ENCODE measurements at regions not wholly inside any gene's neighbourhood (a gene's known extent, or its start where the extent isn't known, plus 50 kb on each side); places are given as distances from the start of the nearest gene placed in this dataset.
A peak's percentile ranks its signal among the peaks of the same experiment; 100 is the strongest.

GRCh38 chr5:92807085-92807484 lies 773.9 kb downstream of the NR2F1-AS1 start:
- DNase-seq (ENCODE audit: low read depth, low spot score): no peak

GRCh38 chr5:92805446-92805845 lies 775.6 kb downstream of the NR2F1-AS1 start:
- DNase-seq (ENCODE audit: low read depth, low spot score): no peak

GRCh38 chr5:92801911-92802310 lies 779.1 kb downstream of the NR2F1-AS1 start:
- peak; percentile 30 for DNase-seq (ENCODE audit: low read depth, low spot score)

GRCh38 chr5:92800365-92800764 lies 780.7 kb downstream of the NR2F1-AS1 start:
- no peak for DNase-seq (ENCODE audit: low read depth, low spot score)

GRCh38 chr5:92795633-92796032 lies 785.4 kb downstream of the NR2F1-AS1 start:
- DNase-seq (ENCODE audit: low read depth, low spot score): no peak

DNA sequence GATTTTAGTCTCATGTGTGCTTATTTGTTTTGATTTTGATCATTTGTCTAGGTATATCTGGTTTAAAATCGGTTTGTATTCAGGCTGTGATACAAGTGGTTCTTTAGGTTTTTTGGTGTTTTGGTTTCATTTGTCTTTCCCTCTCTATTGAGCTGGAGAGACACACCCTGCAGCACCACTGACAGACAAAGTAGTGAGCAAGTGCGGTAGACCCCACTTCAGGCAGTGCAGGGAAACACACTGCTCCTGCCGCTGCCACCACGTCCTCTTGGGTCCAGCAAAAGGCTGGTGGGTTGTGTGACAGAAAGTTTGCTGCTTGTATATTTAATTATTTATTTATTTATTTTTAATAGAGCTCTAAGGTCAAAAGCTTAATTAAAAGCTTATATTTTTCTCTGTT lies 801.0 kb downstream of the NR2F1-AS1 start:
- DNase-seq (ENCODE audit: low read depth, low spot score): no peak

- DNase-seq (ENCODE audit: low read depth, low spot score): no peak
Observed at GRCh38 chr5:92779536-92779935, 801.5 kb downstream of the NR2F1-AS1 start.

- no peak for DNase-seq (ENCODE audit: low read depth, low spot score)
Observed at GRCh38 chr5:92778261-92778660, 802.8 kb downstream of the NR2F1-AS1 start.

DNA sequence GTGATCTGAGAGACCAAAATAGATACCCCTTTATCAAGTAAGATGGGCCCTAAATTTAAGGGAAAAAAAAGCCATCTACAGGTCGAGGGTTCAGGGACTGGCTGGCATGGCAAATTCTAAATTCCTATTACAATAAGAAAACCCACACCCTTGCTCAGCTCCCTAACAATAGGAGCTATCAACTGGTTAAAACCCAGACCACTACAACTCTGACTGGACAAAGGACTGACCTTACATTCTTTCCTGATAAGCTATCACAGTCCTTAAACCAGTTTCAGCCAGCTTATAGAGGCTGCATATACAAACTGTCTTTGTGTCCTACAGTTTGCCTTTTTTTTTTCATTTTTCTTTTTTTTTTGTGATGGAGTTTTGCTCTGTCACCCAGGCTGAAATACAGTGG lies 803.6 kb downstream of the NR2F1-AS1 start:
- DNase-seq (ENCODE audit: low read depth, low spot score): no peak

DNA sequence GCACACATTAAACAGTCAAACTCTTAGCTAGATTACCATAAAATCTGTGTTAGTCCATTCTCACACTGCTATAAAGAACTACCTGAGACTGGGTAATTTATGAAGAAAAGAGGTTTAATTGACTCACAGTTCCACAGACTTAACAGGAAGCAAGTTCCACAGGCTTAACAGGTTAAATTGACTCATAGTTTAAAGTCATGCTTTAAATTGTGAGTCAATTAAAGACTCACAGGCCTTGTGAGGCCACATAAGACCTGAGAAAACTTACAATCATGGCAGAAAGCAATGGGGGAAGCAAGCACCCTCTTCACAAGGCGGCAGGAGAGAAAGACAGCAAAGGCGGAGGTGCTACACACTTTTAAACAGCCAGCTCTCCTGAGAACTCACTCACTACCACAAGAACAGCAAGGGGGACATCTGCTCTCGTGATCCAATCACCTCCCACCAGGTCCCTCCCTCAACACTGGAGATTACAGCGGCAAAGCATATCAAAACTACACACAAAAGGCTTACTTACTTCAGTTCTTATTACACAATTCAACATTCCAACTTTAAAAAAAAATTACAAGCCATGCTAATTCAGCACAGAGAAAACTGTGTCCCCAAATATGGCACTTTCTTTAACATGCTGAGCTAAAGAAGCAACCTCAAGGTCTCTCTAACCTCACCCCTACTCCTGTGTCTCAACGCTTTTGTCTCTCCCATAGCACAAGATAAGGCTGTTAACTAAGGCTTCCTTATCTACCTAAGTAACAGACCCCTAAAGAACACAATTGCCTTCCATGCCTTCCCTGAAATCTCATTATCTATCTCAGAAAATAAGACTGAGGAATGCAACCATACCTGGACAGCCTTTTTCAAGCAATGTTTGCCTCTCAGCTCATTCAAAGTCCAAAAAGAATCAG lies 805.1 kb downstream of the NR2F1-AS1 start:
- DNase-seq (ENCODE audit: low read depth, low spot score): no peak

- DNase-seq (ENCODE audit: low read depth, low spot score): peak; percentile 47
Observed at GRCh38 chr5:92769978-92770377, 811.0 kb downstream of the NR2F1-AS1 start.

DNA sequence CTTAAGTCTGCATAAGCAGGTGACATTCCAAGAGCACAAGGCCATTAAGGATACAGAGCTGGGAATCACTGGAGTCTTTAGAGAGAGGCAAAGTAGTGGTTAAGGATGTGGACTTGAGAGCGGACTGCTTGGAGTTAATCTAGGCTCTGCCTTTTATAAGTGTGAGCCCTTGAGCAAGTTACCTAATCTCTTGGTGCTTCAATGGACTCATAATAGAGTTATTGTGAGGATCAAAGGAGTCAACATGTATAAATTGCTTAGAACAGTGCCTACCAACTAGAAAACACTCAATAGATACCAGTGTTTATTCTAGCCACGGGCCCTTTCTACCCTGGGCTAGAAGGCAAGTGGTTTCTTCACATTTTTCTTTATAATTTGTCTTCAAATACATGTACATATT lies 819.4 kb downstream of the NR2F1-AS1 start:
- no peak for DNase-seq (ENCODE audit: low read depth, low spot score)

GRCh38 chr5:92760550-92760949 lies 820.5 kb downstream of the NR2F1-AS1 start:
- DNase-seq (ENCODE audit: low read depth, low spot score): no peak

DNA sequence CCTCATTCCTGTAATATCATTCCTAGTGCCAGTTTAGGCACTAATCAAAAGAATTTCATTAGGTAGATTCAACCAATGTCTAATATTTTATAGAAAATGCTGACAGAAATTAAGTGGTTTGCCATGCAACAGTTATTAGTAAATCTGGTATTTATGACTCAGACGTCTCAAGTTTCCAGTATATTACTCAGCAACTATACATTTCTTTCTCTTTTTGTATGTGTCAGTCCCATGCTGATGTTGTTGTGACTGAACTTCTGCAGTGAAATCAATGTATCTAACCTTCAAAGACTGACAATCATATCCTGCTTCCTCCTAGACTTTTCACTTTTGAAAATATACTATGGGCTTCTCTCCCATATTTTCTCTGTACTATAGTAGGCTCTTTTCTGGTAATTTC lies 822.5 kb downstream of the NR2F1-AS1 start:
- peak; percentile 19 for DNase-seq (ENCODE audit: low read depth, low spot score)

DNA sequence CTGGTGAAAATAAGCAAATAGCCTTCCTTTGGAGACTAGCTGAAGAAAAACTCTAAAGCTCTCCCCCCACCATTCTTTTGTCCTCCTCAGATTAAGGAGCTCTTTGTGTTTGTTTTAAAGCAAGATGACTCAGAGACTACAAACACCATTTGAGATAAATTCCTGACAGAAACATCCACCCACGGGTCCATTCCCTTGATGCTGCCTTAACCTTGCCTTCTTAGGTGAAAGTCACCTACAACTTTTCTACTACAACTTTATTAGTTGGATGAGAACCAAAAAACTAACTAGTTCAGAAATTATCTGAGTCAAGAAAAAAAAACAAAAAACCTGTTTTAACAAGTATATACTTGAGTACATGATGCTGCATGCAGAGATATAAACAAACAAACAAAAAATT lies 831.1 kb downstream of the NR2F1-AS1 start:
- DNase-seq (ENCODE audit: low read depth, low spot score): peak; percentile 61

GRCh38 chr5:92748072-92748676 lies 832.8 kb downstream of the NR2F1-AS1 start:
- no peak for DNase-seq (ENCODE audit: low read depth, low spot score)

DNA sequence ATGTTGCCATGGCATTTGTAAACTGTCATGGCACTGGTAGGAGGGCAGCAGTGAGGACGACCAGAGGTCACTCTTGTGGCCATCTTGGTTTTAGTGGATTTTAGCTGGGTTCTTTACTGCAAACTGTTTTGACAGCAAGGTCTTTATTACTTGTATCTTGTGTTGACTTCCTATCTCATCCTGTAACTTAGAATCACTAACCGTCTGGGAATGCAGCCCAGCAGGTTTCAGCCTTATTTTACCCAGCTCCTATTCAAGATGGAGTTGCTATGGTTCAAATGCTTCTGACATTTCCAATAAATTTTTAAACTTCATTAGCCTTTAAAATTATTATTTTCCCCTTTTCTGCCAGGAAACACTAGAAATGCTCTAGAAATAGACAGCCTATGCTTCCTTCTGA lies 839.1 kb downstream of the NR2F1-AS1 start:
- no peak for DNase-seq (ENCODE audit: low read depth, low spot score)

- no peak for DNase-seq (ENCODE audit: low read depth, low spot score)
Observed at GRCh38 chr5:92734211-92734940, 846.6 kb downstream of the NR2F1-AS1 start.

- no peak for DNase-seq (ENCODE audit: low read depth, low spot score)
Observed at GRCh38 chr5:92730486-92730885, 850.5 kb downstream of the NR2F1-AS1 start.

- no peak for DNase-seq (ENCODE audit: low read depth, low spot score)
Observed at GRCh38 chr5:92729088-92729487, 851.9 kb downstream of the NR2F1-AS1 start.

DNA sequence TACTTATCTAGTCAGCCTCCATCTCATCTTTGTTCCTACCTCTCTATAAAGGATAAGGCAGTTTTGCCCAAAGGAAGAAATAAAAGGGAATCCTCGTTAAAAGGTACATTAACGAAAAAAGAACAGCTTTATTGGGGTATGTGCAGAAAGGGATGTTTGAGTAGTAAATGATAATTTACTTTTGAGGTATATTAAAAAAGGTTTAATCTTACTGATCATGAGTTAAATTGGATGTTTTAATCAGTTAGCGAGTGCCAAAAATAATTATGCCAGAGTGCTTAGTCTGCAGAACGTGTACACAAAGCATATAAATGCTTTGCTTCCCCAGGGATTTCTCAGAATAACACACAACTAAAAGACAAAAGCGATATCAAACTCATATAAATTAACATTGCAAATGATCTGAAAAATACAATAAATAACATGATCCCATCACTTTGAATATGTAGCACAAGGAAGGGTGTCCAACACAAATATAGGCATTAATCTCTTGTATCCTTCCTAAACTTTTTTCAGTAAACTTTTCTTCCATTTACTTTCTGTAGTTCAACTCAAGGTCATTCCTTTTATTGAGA lies 865.0 kb downstream of the NR2F1-AS1 start:
- DNase-seq (ENCODE audit: low read depth, low spot score): no peak

DNA sequence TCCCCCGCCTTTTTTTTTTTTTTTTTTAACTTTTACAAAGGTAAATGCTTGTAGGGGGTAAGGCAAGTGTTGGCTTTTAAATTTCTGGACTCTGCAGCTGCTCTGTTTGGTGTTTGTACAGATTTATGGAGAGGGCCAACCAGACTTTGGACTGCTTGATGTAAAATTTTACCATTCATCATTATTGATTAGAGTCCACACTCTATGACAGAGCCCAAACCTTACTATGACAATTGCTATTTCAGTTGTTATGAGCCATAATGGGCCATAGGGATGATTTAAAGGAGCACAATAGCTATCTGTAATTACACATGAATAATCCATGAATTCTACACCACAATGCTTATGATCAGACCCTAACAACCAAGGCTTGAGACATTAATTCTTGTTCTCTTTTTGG lies 867.2 kb downstream of the NR2F1-AS1 start:
- no peak for DNase-seq (ENCODE audit: low read depth, low spot score)
